Esophagus squamous epithelium (tissue), 4 donors: ENCODE measurements at regions not wholly inside any gene's neighbourhood (a gene's known extent, or its start where the extent isn't known, plus 50 kb on each side); places are given as distances from the start of the nearest gene placed in this dataset.
"Not testable (repeated sequence)": the region's sequence is repeated elsewhere in the genome, so short reads cannot be mapped to it uniquely, and the experiment has no call there.

Source experiments
- CTCF ChIP-seq, 6 experiments: fragments of 450-650 bp in 4 of 6; fragments of 200-600 bp in 2 of 6; sonication (generic) in 2 of 6; IDR thresholded peaks; one replicate each; pipeline ENCODE4 v1.5.1; 2016 to 2019; ENCODE audit warnings: antibody characterized with exemption in 6 of 6, mild to moderate bottlenecking in 4 of 6, moderate library complexity in 4 of 6
- POLR2A ChIP-seq, 4 donors: fragments of 450-650 bp; IDR thresholded peaks; one replicate each; pipeline ENCODE4 v1.6.1; 2017; ENCODE audit warnings: antibody characterized with exemption in 4 of 4, mild to moderate bottlenecking in 4 of 4, moderate library complexity in 3 of 4

- not testable (repeated sequence) for TF ChIP-seq POLR2A, CTCF (IDR thresholded peaks at IDR 0.05)
These were observed 285.4 kb downstream of the GJA1 start for GRCh38 chr6:121720867-121721266.
